Tibial nerve (tissue), 4 donors: ENCODE measurements at regions not wholly inside any gene's neighbourhood (a gene's known extent, or its start where the extent isn't known, plus 50 kb on each side); places are given as distances from the start of the nearest gene placed in this dataset.

ENCODE experiments used
- CTCF ChIP-seq, 5 experiments: fragments of 200-600 bp in 3 of 5; fragments of 450-650 bp in 2 of 5; sonication (generic) in 3 of 5; IDR thresholded peaks; one replicate each; pipeline ENCODE4 v1.5.1; 2016 to 2019; ENCODE audit warnings: antibody characterized with exemption in 5 of 5, mild to moderate bottlenecking in 3 of 5, moderate library complexity in 2 of 5
- EP300 ChIP-seq, 2 donors: sonication (generic); formaldehyde crosslinking; IDR thresholded peaks; one replicate each; pipeline ENCODE4 v1.6.1; 2017; ENCODE audit warnings: antibody characterized with exemption in 2 of 2, mild to moderate bottlenecking in 1 of 2
- POLR2A ChIP-seq, 2 donors: fragments of 450-650 bp; IDR thresholded peaks; one replicate each; pipeline ENCODE4 v1.6.1; 2017; ENCODE audit warnings: antibody characterized with exemption in 2 of 2, mild to moderate bottlenecking in 2 of 2, moderate library complexity in 2 of 2

GRCh38 chr2:116891191-116891590 lies 923.3 kb upstream of the DDX18 start:
- TF ChIP-seq POLR2A (IDR thresholded peaks at IDR 0.05) (no peak), CTCF (IDR thresholded peaks at IDR 0.05) (no peak), EP300 (IDR thresholded peaks at IDR 0.05) (no peak)
